Ascending aorta (tissue), 2 donors: ENCODE measurements at regions not wholly inside any gene's neighbourhood (a gene's known extent, or its start where the extent isn't known, plus 50 kb on each side); places are given as distances from the start of the nearest gene placed in this dataset.

Source experiments
- DNase-seq, 2 donors: peaks; one replicate each; pipeline ENCODE4 v3.0.0-alpha.2; 2019; ENCODE audit warnings: low spot score in 2 of 2
- H3K27ac ChIP-seq, 2 donors: fragments of 200-600 bp; sonication (generic); one replicate each; pipeline ENCODE4 v1.5.1; 2016 to 2017; ENCODE audit warnings: mild to moderate bottlenecking in 1 of 2
- H3K27me3 ChIP-seq: fragments of 200-600 bp; sonication (generic); one replicate; pipeline ENCODE4 v1.5.1; 2017
- H3K36me3 ChIP-seq, 2 donors: fragments of 200-600 bp; sonication (generic); one replicate each; pipeline ENCODE4 v1.5.1; 2016
- H3K4me1 ChIP-seq, 2 donors: fragments of 200-600 bp; sonication (generic); one replicate each; pipeline ENCODE4 v1.5.1; 2016 to 2017; ENCODE audit warnings: mild to moderate bottlenecking in 1 of 2
- H3K4me3 ChIP-seq, 2 donors: fragments of 200-600 bp; sonication (generic); one replicate each; pipeline ENCODE4 v1.5.1; 2016 to 2017; ENCODE audit warnings: mild to moderate bottlenecking in 1 of 2
- H3K9me3 ChIP-seq, 2 donors: fragments of 200-600 bp; sonication (generic); one replicate each; pipeline ENCODE4 v1.5.1; 2016
- CTCF ChIP-seq, 3 experiments: fragments of 200-600 bp in 2 of 3; fragments of 450-650 bp in 1 of 3; sonication (generic) in 2 of 3; IDR thresholded peaks; one replicate each; pipeline ENCODE4 v1.5.1; 2016 to 2019; ENCODE audit warnings: antibody characterized with exemption in 3 of 3, mild to moderate bottlenecking in 1 of 3, moderate library complexity in 1 of 3
- intact Hi-C: fragments of 100-400 bp; cut with DNase I; formaldehyde crosslinking; loops from one replicate; pipeline ENCODE4 v1.15.1; 2023

GRCh38 chr6:104648347-104648746, 211.4 kb downstream of the HACE1 start:
- intact Hi-C loops: no loop called here

GRCh38 chr6:104644848-104645247, 214.9 kb downstream of the HACE1 start:
- no peaks in the 10 kb centered on the region for H3K27me3 ChIP-seq
- H3K36me3 ChIP-seq: no peaks in the 10 kb centered on the region
- H3K4me1 ChIP-seq: no peaks in the 10 kb centered on the region
- H3K9me3 ChIP-seq: no peaks in the 10 kb centered on the region
- no peak for TF ChIP-seq CTCF (IDR thresholded peaks at IDR 0.05)
- no peak for DNase-seq
- intact Hi-C loops: no loop called here
- H3K4me3 ChIP-seq: no peak overlapping the region
- H3K27ac ChIP-seq: no peak overlapping the region

More at GRCh38 chr6:104648347-104648746, 211.4 kb downstream of the HACE1 start:
- H3K4me3 ChIP-seq: no peak overlapping the region
- H3K36me3 ChIP-seq: no peaks in the 10 kb centered on the region
- TF ChIP-seq CTCF (IDR thresholded peaks at IDR 0.05): no peak
- H3K27ac ChIP-seq: no peak overlapping the region
- no peaks in the 10 kb centered on the region for H3K27me3 ChIP-seq
- no peaks in the 10 kb centered on the region for H3K9me3 ChIP-seq
- no peak for DNase-seq
- H3K4me1 ChIP-seq: no peaks in the 10 kb centered on the region

GRCh38 chr6:104642871-104643270, 216.8 kb downstream of the HACE1 start:
- intact Hi-C loops: no loop called here
- no peaks in the 10 kb centered on the region for H3K27me3 ChIP-seq

GRCh38 chr6:104640761-104641160, 219.0 kb downstream of the HACE1 start:
- DNase-seq: no peak
- Histone ChIP-seq H3K4me3 (no peak overlapping the region), H3K27ac (no peak overlapping the region), H3K36me3 (no peaks in the 10 kb centered on the region), H3K27me3 (no peaks in the 10 kb centered on the region), H3K4me1 (no peaks in the 10 kb centered on the region), H3K9me3 (no peaks in the 10 kb centered on the region)
- no peak for TF ChIP-seq CTCF (IDR thresholded peaks at IDR 0.05)
- intact Hi-C loops: no loop called here

More at GRCh38 chr6:104642871-104643270, 216.8 kb downstream of the HACE1 start:
- no peak for DNase-seq
- Histone ChIP-seq H3K9me3 (no peaks in the 10 kb centered on the region), H3K27ac (no peak overlapping the region), H3K4me3 (no peak overlapping the region), H3K36me3 (no peaks in the 10 kb centered on the region), H3K4me1 (no peaks in the 10 kb centered on the region)
- TF ChIP-seq CTCF (IDR thresholded peaks at IDR 0.05): no peak

- H3K36me3 ChIP-seq: no peaks in the 10 kb centered on the region
- H3K27me3 ChIP-seq: no peaks in the 10 kb centered on the region
- no peak for TF ChIP-seq CTCF (IDR thresholded peaks at IDR 0.05)
- DNase-seq: no peak
- H3K9me3 ChIP-seq: no peaks in the 10 kb centered on the region
- no peaks in the 10 kb centered on the region for H3K4me1 ChIP-seq
- H3K4me3 ChIP-seq: no peak overlapping the region
- H3K27ac ChIP-seq: no peak overlapping the region
- intact Hi-C loops: no loop called here
These were observed 219.5 kb downstream of the HACE1 start for GRCh38 chr6:104640150-104640700.

- H3K27ac ChIP-seq: no peak overlapping the region
- H3K27me3 ChIP-seq: no peaks in the 10 kb centered on the region
- DNase-seq: no peak
- TF ChIP-seq CTCF (IDR thresholded peaks at IDR 0.05): no peak
- no peak overlapping the region for H3K4me3 ChIP-seq
- intact Hi-C loops: no loop called here
- H3K36me3 ChIP-seq: no peaks in the 10 kb centered on the region
- no peaks in the 10 kb centered on the region for H3K4me1 ChIP-seq
- H3K9me3 ChIP-seq: no peaks in the 10 kb centered on the region
These were observed 220.1 kb downstream of the HACE1 start for GRCh38 chr6:104639668-104640067.
